Glutamatergic neuron (in vitro differentiated cells): ENCODE measurements at regions not wholly inside any gene's neighbourhood (a gene's known extent, or its start where the extent isn't known, plus 50 kb on each side); places are given as distances from the start of the nearest gene placed in this dataset.

ENCODE experiments used
- DNase-seq: peaks from one replicate; pipeline ENCODE4 v3.0.0; 2022
- H3K27ac Mint-ChIP-seq: one replicate; pipeline ENCODE4 v1.8.0; 2020; ENCODE audit warnings: mild to moderate bottlenecking, mixed read lengths, inconsistent platforms; ENCODE audit not compliant: unreplicated experiment
- H3K27me3 Mint-ChIP-seq: one replicate; pipeline ENCODE4 v1.8.0; 2020; ENCODE audit warnings: mild to moderate bottlenecking, moderate library complexity, mixed read lengths, inconsistent platforms; ENCODE audit not compliant: unreplicated experiment
- H3K36me3 Mint-ChIP-seq: one replicate; pipeline ENCODE4 v1.8.0; 2020; ENCODE audit warnings: mild to moderate bottlenecking, mixed read lengths, inconsistent platforms; ENCODE audit not compliant: unreplicated experiment
- H3K4me1 Mint-ChIP-seq: one replicate; pipeline ENCODE4 v1.8.0; 2020; ENCODE audit warnings: mild to moderate bottlenecking, low read depth, mixed read lengths, inconsistent platforms; ENCODE audit not compliant: unreplicated experiment
- H3K4me3 Mint-ChIP-seq: one replicate; pipeline ENCODE4 v1.8.0; 2020; ENCODE audit warnings: mild to moderate bottlenecking, mixed read lengths, inconsistent platforms; ENCODE audit not compliant: unreplicated experiment
- H3K9me3 Mint-ChIP-seq: one replicate; pipeline ENCODE4 v1.8.0; 2020; ENCODE audit warnings: mild to moderate bottlenecking, moderate library complexity, mixed read lengths, inconsistent platforms; ENCODE audit not compliant: unreplicated experiment
- CTCF ChIP-seq: fragments of 200-600 bp; sonication (generic); IDR thresholded peaks from one replicate; pipeline ENCODE4 v1.5.0; 2021; ENCODE audit not compliant: partially characterized antibody, unreplicated experiment

GRCh38 chr15:47003568-47003967 is 713.7 kb upstream of the SEMA6D start:
- Mint-ChIP-seq H3K27ac (no peak overlapping the region), H3K36me3 (peaks cover 12% of the 10 kb centered on the region), H3K9me3 (peaks cover 14% of the 10 kb centered on the region), H3K4me3 (no peak overlapping the region), H3K27me3 (no peaks in the 10 kb centered on the region), H3K4me1 (no peaks in the 10 kb centered on the region)
- TF ChIP-seq CTCF, result no peak
- DNase-seq, result no peak

DNA sequence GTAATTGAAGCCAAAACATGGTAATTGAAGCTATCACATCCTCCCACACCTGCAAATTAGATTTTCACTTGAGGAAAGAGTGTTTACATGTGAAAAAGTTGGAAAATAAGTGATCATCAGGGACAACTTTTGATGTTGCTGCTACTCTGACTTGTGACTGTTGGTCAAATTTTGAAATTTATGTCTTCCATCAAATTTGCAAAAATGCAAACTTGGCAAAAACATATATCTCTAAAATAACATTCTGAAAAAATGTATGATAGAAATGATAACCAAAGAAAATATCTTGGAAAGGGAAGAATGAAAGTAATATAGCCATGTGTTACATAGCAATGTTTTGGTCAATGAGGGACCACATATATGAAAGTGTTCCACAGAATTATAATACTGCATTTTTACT is 703.9 kb upstream of the SEMA6D start:
- DNase-seq, result no peak
- Mint-ChIP-seq H3K27ac (no peak overlapping the region), H3K27me3 (no peaks in the 10 kb centered on the region), H3K4me1 (no peaks in the 10 kb centered on the region), H3K4me3 (no peak overlapping the region), H3K36me3 (no peaks in the 10 kb centered on the region), H3K9me3 (peaks cover 1% of the 10 kb centered on the region)
- no peak for TF ChIP-seq CTCF

DNA sequence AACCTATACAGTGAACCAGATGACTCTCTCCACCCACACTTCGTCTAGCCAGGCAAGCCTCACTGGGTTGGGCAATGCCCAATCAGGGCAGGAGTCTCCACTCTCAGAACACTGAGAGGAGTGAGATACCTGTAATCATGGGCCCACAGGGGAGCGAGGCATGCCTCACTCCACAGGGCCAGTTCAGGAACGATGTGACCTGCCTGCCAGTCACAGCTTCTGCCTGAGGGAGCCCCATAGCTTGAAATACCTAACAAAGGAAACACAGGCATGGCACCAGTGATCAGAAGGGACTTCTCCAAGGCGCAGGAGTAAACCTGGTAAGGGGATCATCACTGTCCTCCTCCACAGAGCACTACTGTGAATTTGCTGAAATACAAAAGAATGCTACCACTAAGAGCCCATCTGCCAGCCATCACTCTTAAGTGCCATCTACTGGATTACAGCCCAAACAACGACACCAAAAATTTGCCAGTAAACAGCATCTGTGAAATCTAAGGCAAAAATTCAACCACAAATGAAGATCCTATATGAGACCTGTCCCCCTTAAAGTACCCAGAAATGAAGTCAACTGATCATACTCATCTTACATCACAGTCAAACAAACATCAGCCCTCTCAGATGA is 689.9 kb upstream of the SEMA6D start:
- H3K4me1 Mint-ChIP-seq, result peaks cover 3% of the 10 kb centered on the region
- no peak for DNase-seq
- H3K36me3 Mint-ChIP-seq, result no peaks in the 10 kb centered on the region
- no peak for TF ChIP-seq CTCF
- H3K27me3 Mint-ChIP-seq, result no peaks in the 10 kb centered on the region
- H3K4me3 Mint-ChIP-seq, result no peak overlapping the region
- H3K9me3 Mint-ChIP-seq, result no peaks in the 10 kb centered on the region
- no peak overlapping the region for H3K27ac Mint-ChIP-seq

- Mint-ChIP-seq H3K27me3 (no peaks in the 10 kb centered on the region), H3K4me3 (no peak overlapping the region), H3K4me1 (no peaks in the 10 kb centered on the region), H3K9me3 (no peaks in the 10 kb centered on the region), H3K27ac (no peak overlapping the region), H3K36me3 (no peaks in the 10 kb centered on the region)
- DNase-seq, result no peak
- TF ChIP-seq CTCF, result no peak
These were observed 681.6 kb upstream of the SEMA6D start for GRCh38 chr15:47035475-47036406.

- H3K4me3 Mint-ChIP-seq, result no peak overlapping the region
These were observed 680.3 kb upstream of the SEMA6D start for GRCh38 chr15:47037003-47037402.

More at GRCh38 chr15:47037003-47037402, 680.3 kb upstream of the SEMA6D start:
- no peak for TF ChIP-seq CTCF
- Mint-ChIP-seq H3K36me3 (no peaks in the 10 kb centered on the region), H3K27me3 (no peaks in the 10 kb centered on the region), H3K27ac (no peak overlapping the region), H3K9me3 (no peaks in the 10 kb centered on the region), H3K4me1 (no peaks in the 10 kb centered on the region)
- DNase-seq, result no peak
